HCT116 (cell line): ENCODE measurements at regions not wholly inside any gene's neighbourhood (a gene's known extent, or its start where the extent isn't known, plus 50 kb on each side); places are given as distances from the start of the nearest gene placed in this dataset.

ENCODE experiments used
- ATAC-seq: fragments of 200-7000 bp; cut with Tn5 transposase; 2 replicates; pipeline ENCODE4 v1.9.1; 2020; ENCODE audit warnings: mild to moderate bottlenecking, moderate library complexity
- BruUV-seq: library from RNA; stranded (reverse); fragments of 400-500 nt; replicated peaks from 2 replicates; lab custom pipeline; 2021; lab: Mats Ljungman, UMichigan
- CTCF ChIA-PET: fragments of 300-600 bp; sonication (Branson Sonifier 250); formaldehyde crosslinking; loops from one replicate; lab custom pipeline; 2021; ENCODE audit warnings: antibody characterized with exemption; lab: Charles Lee
- POLR2A ChIA-PET: fragments of 300-600, 350-600 bp; sonication (Branson Sonifier 250); formaldehyde crosslinking; loops from one replicate; lab custom pipeline; 2021; ENCODE audit warnings: antibody characterized with exemption; lab: Charles Lee
- RAD21 ChIA-PET, 2 experiments: fragments of 300-600 bp; sonication (Branson Sonifier 250); formaldehyde crosslinking; loops; one replicate each; lab custom pipeline; 2023; ENCODE audit warnings: low total read pairs in 2 of 2; ENCODE audit not compliant: uncharacterized antibody in 2 of 2, unreplicated experiment in 2 of 2, low non-redundant PET in 1 of 2; lab: Charles Lee
- DNase-seq: peaks from one replicate; pipeline ENCODE4 v3.0.0-alpha.2; 2010; ENCODE audit warnings: low read depth, low spot score
- H2AFZ ChIP-seq: fragments of 200-600 bp; shearing (Covaris generic), sonication (generic); 2 replicates; pipeline ENCODE4 v1.6.1; 2017; ENCODE audit warnings: low read depth, mixed run types, mixed read lengths, antibody characterized with exemption, low read length; ENCODE audit not compliant: poor library complexity, severe bottlenecking
- H3K27ac ChIP-seq: 2 replicates; pipeline ENCODE4 v1.5.1; 2012; ENCODE audit warnings: low read depth, low read length
- H3K27me3 ChIP-seq: fragments of 200-600 bp; sonication (generic); 2 replicates; pipeline ENCODE4 v1.6.1; 2016; ENCODE audit warnings: mixed run types, low read length, mixed read lengths; ENCODE audit not compliant: insufficient read depth
- H3K36me3 ChIP-seq, 2 experiments: fragments of 200-500 bp in 1 of 2; fragments of 200-600 bp in 1 of 2; sonication (Bioruptor generic) in 1 of 2; sonication (generic) in 1 of 2; 2 replicates each; pipeline versions ENCODE4 v1.5.1 to v1.6.1; 2014 to 2016; ENCODE audit warnings: low read length in 2 of 2, inconsistent platforms in 1 of 2, mixed read lengths in 1 of 2, mixed run types in 1 of 2; ENCODE audit not compliant: insufficient read depth in 2 of 2, control insufficient read depth in 1 of 2
- H3K4me1 ChIP-seq, 2 experiments: fragments of 200-600 bp in 1 of 2; sonication (generic) in 1 of 2; 2 replicates each; pipeline versions ENCODE4 v1.5.1 to v1.6.1; 2012 to 2017; ENCODE audit warnings: low read length in 2 of 2, inconsistent platforms in 1 of 2, mild to moderate bottlenecking in 1 of 2, mixed read lengths in 1 of 2, mixed run types in 1 of 2, moderate library complexity in 1 of 2; ENCODE audit not compliant: insufficient read depth in 2 of 2, control insufficient read depth in 1 of 2
- H3K4me2 ChIP-seq: fragments of 200-600 bp; sonication (generic); 2 replicates; pipeline ENCODE4 v1.6.1; 2017; ENCODE audit warnings: mixed run types, low read length, mixed read lengths
- H3K4me3 ChIP-seq, 2 experiments: fragments of 200-600 bp in 1 of 2; sonication (generic) in 1 of 2; replicated peaks in 1 of 2; 2 replicates each; pipeline ENCODE4 v1.5.1; 2011 to 2016; ENCODE audit warnings: low read length in 2 of 2, control low read depth in 1 of 2, low read depth in 1 of 2, mild to moderate bottlenecking in 1 of 2, mixed read lengths in 1 of 2, mixed run types in 1 of 2
- H3K79me2 ChIP-seq: fragments of 200-600 bp; sonication (generic); 2 replicates; pipeline ENCODE4 v1.6.1; 2017; ENCODE audit warnings: mild to moderate bottlenecking, mixed run types, low read length, moderate library complexity, mixed read lengths; ENCODE audit not compliant: insufficient read depth
- H3K9ac ChIP-seq: fragments of 200-600 bp; sonication (generic); 2 replicates; pipeline ENCODE4 v1.6.1; 2016; ENCODE audit warnings: low read length, mixed read lengths
- H3K9me2 ChIP-seq: fragments of 200-600 bp; sonication (generic), shearing (Covaris generic); 2 replicates; pipeline ENCODE4 v1.6.1; 2017; ENCODE audit warnings: mixed run types, mild to moderate bottlenecking, moderate library complexity; ENCODE audit not compliant: insufficient read depth
- H3K9me3 ChIP-seq, 2 experiments: fragments of 200-500 bp in 1 of 2; fragments of 200-600 bp in 1 of 2; sonication (Bioruptor generic) in 1 of 2; sonication (generic) in 1 of 2; 2 replicates each; pipeline ENCODE4 v1.6.1; 2014 to 2017; ENCODE audit warnings: low read length in 2 of 2, mixed read lengths in 2 of 2, inconsistent platforms in 1 of 2, low read depth in 1 of 2, mild to moderate bottlenecking in 1 of 2, mixed run types in 1 of 2, moderate library complexity in 1 of 2; ENCODE audit not compliant: control insufficient read depth in 1 of 2, insufficient read depth in 1 of 2
- H4K20me1 ChIP-seq: fragments of 200-600 bp; sonication (generic), shearing (Covaris generic); 2 replicates; pipeline ENCODE4 v1.6.1; 2017; ENCODE audit warnings: mixed run types, mild to moderate bottlenecking, moderate library complexity; ENCODE audit not compliant: insufficient read depth
- CBX3 ChIP-seq: IDR thresholded peaks from 2 replicates; pipeline ENCODE4 v1.6.1; 2012; ENCODE audit warnings: low read depth
- CEBPB ChIP-seq: IDR thresholded peaks from 2 replicates; pipeline ENCODE4 v1.6.1; 2012; ENCODE audit warnings: low read depth
- CTCF ChIP-seq, 3 experiments: fragments of 200-600 bp in 1 of 3; sonication (generic) in 1 of 3; IDR thresholded peaks in 2 of 3; conservative IDR thresholded peaks in 1 of 3; 2 replicates each; pipeline ENCODE4 v1.5.1; 2012 to 2017; ENCODE audit warnings: low read depth in 2 of 3, low read length in 2 of 3, antibody characterized with exemption in 1 of 3, borderline replicate concordance in 1 of 3, control low read depth in 1 of 3, mild to moderate bottlenecking in 1 of 3, mixed read lengths in 1 of 3, mixed run types in 1 of 3, moderate library complexity in 1 of 3; ENCODE audit not compliant: insufficient read depth in 1 of 3
- EGR1 ChIP-seq: IDR thresholded peaks from 2 replicates; pipeline ENCODE4 v1.6.1; 2012; ENCODE audit warnings: low read depth
- ELF1 ChIP-seq: IDR thresholded peaks from 2 replicates; pipeline ENCODE4 v1.6.1; 2012; ENCODE audit warnings: low read depth, borderline replicate concordance
- EZH2phosphoT487 ChIP-seq: fragments of 200-600 bp; IDR thresholded peaks from 2 replicates; pipeline ENCODE4 v1.6.1; 2018; ENCODE audit warnings: antibody characterized with exemption, borderline replicate concordance
- FOSL1 ChIP-seq: IDR thresholded peaks from 2 replicates; pipeline ENCODE4 v1.6.1; 2012; ENCODE audit warnings: low read depth
- MAX ChIP-seq: IDR thresholded peaks from 2 replicates; pipeline ENCODE4 v1.6.1; 2012
- RAD21 ChIP-seq: IDR thresholded peaks from 2 replicates; pipeline ENCODE4 v1.6.1; 2012; ENCODE audit warnings: low read depth, mild to moderate bottlenecking
- SIN3A ChIP-seq: IDR thresholded peaks from 2 replicates; pipeline ENCODE4 v1.6.1; 2012; ENCODE audit warnings: low read depth
- SP1 ChIP-seq: IDR thresholded peaks from 2 replicates; pipeline ENCODE4 v1.6.1; 2012; ENCODE audit warnings: low read depth
- SRF ChIP-seq: IDR thresholded peaks from 2 replicates; pipeline ENCODE4 v1.6.1; 2012; ENCODE audit warnings: low read depth
- ZFX ChIP-seq: fragments of 450-650 bp; IDR thresholded peaks from 2 replicates; pipeline ENCODE4 v1.6.1; 2017
- ZNF274 ChIP-seq: fragments of 200-500 bp; sonication (Bioruptor generic); IDR thresholded peaks from 2 replicates; pipeline ENCODE4 v1.6.1; 2014; ENCODE audit warnings: mild to moderate bottlenecking, low read depth, low read length, inconsistent platforms
- intact Hi-C: fragments of 100-400 bp; cut with micrococcal nuclease; formaldehyde crosslinking; loops from 2 replicates; pipeline ENCODE4 v1.10.0; 2022

GRCh38 chr9:78934880-78935279 is 636.9 kb upstream of the TLE4 start (continued):
- TF ChIP-seq EZH2phosphoT487: no peak
- TF ChIP-seq CTCF (IDR thresholded peaks at IDR 0.05 in 2 of 3, conservative IDR thresholded peaks at IDR 0.05 in 1 of 3; ENCODE audit: borderline replicate concordance in 1 of 3, insufficient read depth in 1 of 3, low read depth in 2 of 3, low read length in 2 of 3): no peak
- no peak for TF ChIP-seq ELF1
- TF ChIP-seq ZNF274: no peak
- no peak for TF ChIP-seq CBX3
- TF ChIP-seq RAD21: no peak
- TF ChIP-seq ZFX: no peak
- no peak for TF ChIP-seq MAX

GRCh38 chr9:78938821-78939220 is 632.9 kb upstream of the TLE4 start:
- ATAC-seq (no peak), DNase-seq (no peak)
- Histone ChIP-seq H3K9me3 (no peaks in the 10 kb centered on the region), H2AFZ (no peak overlapping the region), H3K27me3 (no peaks in the 10 kb centered on the region), H3K4me1 (no peaks in the 10 kb centered on the region), H3K4me3 (no peak overlapping the region), H4K20me1 (no peaks in the 10 kb centered on the region), H3K4me2 (no peak overlapping the region), H3K36me3 (no peaks in the 10 kb centered on the region), H3K9me2 (no peaks in the 10 kb centered on the region), H3K9ac (no peak overlapping the region), H3K79me2 (no peaks in the 10 kb centered on the region), H3K27ac (no peak overlapping the region)
- TF ChIP-seq ZFX: no peak
- TF ChIP-seq ZNF274: no peak
- TF ChIP-seq EGR1: no peak
- no peak for TF ChIP-seq SRF
- TF ChIP-seq SP1: no peak
- TF ChIP-seq CEBPB: no peak
- TF ChIP-seq FOSL1: no peak
- TF ChIP-seq SIN3A: no peak
- POLR2A ChIA-PET: no interaction called here
- RAD21 ChIA-PET: no interaction called here
- intact Hi-C loops: no loop called here
- BruUV-seq: no TSS peak
- CTCF ChIA-PET: no interaction called here
